SK-N-SH treated with all-trans-retinoic acid at 6 μM for 48 hours (cell line): ENCODE measurements at regions not wholly inside any gene's neighbourhood (a gene's known extent, or its start where the extent isn't known, plus 50 kb on each side); places are given as distances from the start of the nearest gene placed in this dataset.

ENCODE experiments used
- ATAC-seq: fragments of 200-7000 bp; cut with Tn5 transposase; 3 replicates; pipeline ENCODE4 v1.9.1; 2020; ENCODE audit warnings: mild to moderate bottlenecking, moderate library complexity
- ARNTL ChIP-seq: fragments of 450-650 bp; formaldehyde crosslinking; IDR thresholded peaks from 2 replicates; pipeline ENCODE4 v1.5.0; 2020; ENCODE audit warnings: low read depth, mild to moderate bottlenecking, moderate library complexity, borderline replicate concordance
- BACH2 ChIP-seq: fragments of 250-450 bp; sonication (Bioruptor Pico); IDR thresholded peaks from 2 replicates; pipeline ENCODE4 v1.9.0; 2021; ENCODE audit warnings: mild to moderate bottlenecking, borderline replicate concordance
- CREB5 ChIP-seq: fragments of 250-450 bp; sonication (Bioruptor Pico); IDR thresholded peaks from 2 replicates; pipeline ENCODE4 v1.5.1; 2020; ENCODE audit warnings: low read depth, mild to moderate bottlenecking, moderate library complexity
- CSDC2 ChIP-seq: fragments of 250-450 bp; sonication (Bioruptor Pico); IDR thresholded peaks from 2 replicates; pipeline ENCODE4 v1.5.0; 2020; ENCODE audit warnings: mild to moderate bottlenecking, moderate library complexity
- CSRNP3 ChIP-seq: fragments of 250-450 bp; sonication (Bioruptor Pico); IDR thresholded peaks from 2 replicates; pipeline ENCODE4 v1.5.1; 2021; ENCODE audit warnings: mild to moderate bottlenecking, moderate library complexity
- ESRRG ChIP-seq: fragments of 250-450 bp; sonication (Bioruptor Pico); IDR thresholded peaks from 2 replicates; pipeline ENCODE4 v1.6.1; 2021; ENCODE audit warnings: mild to moderate bottlenecking
- GLIS3 ChIP-seq: fragments of 250-450 bp; sonication (Bioruptor Pico); IDR thresholded peaks from 2 replicates; pipeline ENCODE4 v1.5.0; 2020; ENCODE audit warnings: mild to moderate bottlenecking, moderate library complexity
- ISL1 ChIP-seq: fragments of 250-450 bp; sonication (Bioruptor Pico); IDR thresholded peaks from 2 replicates; pipeline ENCODE4 v2.1.2; 2022; ENCODE audit warnings: mild to moderate bottlenecking, moderate library complexity
- OSR1 ChIP-seq: fragments of 250-450 bp; sonication (Bioruptor Pico); IDR thresholded peaks from 2 replicates; pipeline ENCODE4 v1.8.0; 2022; ENCODE audit warnings: moderate library complexity, mild to moderate bottlenecking, inconsistent platforms
- PATZ1 ChIP-seq: fragments of 250-450 bp; sonication (Bioruptor Pico); IDR thresholded peaks from 2 replicates; pipeline ENCODE4 v1.8.0; 2020; ENCODE audit warnings: mild to moderate bottlenecking, moderate library complexity, borderline replicate concordance
- PPARA ChIP-seq: fragments of 250-450 bp; sonication (Bioruptor Pico); IDR thresholded peaks from 2 replicates; pipeline ENCODE4 v1.5.0; 2020; ENCODE audit warnings: mild to moderate bottlenecking, borderline replicate concordance
- RARB ChIP-seq: fragments of 250-450 bp; sonication (Bioruptor Pico); IDR thresholded peaks from 2 replicates; pipeline ENCODE4 v1.8.0; 2021; ENCODE audit warnings: mild to moderate bottlenecking, moderate library complexity
- SNAI2 ChIP-seq: fragments of 250-450 bp; sonication (Bioruptor Pico); IDR thresholded peaks from 2 replicates; pipeline ENCODE4 v1.5.0; 2020; ENCODE audit warnings: mild to moderate bottlenecking, moderate library complexity
- TCF4 ChIP-seq: fragments of 250-450 bp; sonication (Bioruptor Pico); IDR thresholded peaks from 2 replicates; pipeline ENCODE4 v1.8.0; 2021; ENCODE audit warnings: mild to moderate bottlenecking, moderate library complexity, borderline replicate concordance
- TOX ChIP-seq: fragments of 250-450 bp; sonication (Bioruptor Pico); IDR thresholded peaks from 2 replicates; pipeline ENCODE4 v1.8.0; 2021; ENCODE audit warnings: mild to moderate bottlenecking, moderate library complexity, borderline replicate concordance
- TSHZ2 ChIP-seq: fragments of 250-450 bp; sonication (Bioruptor Pico); IDR thresholded peaks from 2 replicates; pipeline ENCODE4 v1.5.0; 2020; ENCODE audit warnings: mild to moderate bottlenecking, moderate library complexity
- ZC3H10 ChIP-seq: fragments of 250-450 bp; sonication (Bioruptor Pico); IDR thresholded peaks from 2 replicates; pipeline ENCODE4 v1.5.1; 2021; ENCODE audit warnings: mild to moderate bottlenecking, moderate library complexity
- ZFP3 ChIP-seq: fragments of 250-450 bp; sonication (Bioruptor Pico); IDR thresholded peaks from 2 replicates; pipeline ENCODE4 v1.5.0; 2020; ENCODE audit warnings: mild to moderate bottlenecking, moderate library complexity
- ZFP30 ChIP-seq: fragments of 450-650 bp; formaldehyde crosslinking; IDR thresholded peaks from 2 replicates; pipeline ENCODE4 v1.5.0; 2022; ENCODE audit warnings: mild to moderate bottlenecking, moderate library complexity
- ZNF565 ChIP-seq: fragments of 450-650 bp; formaldehyde crosslinking; conservative IDR thresholded peaks from 2 replicates; pipeline ENCODE4 v1.5.0; 2020; ENCODE audit warnings: low read depth, mild to moderate bottlenecking, moderate library complexity
- ZNF70 ChIP-seq: fragments of 450-650 bp; formaldehyde crosslinking; IDR thresholded peaks from 2 replicates; pipeline ENCODE4 v1.5.0; 2020; ENCODE audit warnings: mild to moderate bottlenecking, moderate library complexity
- ZNF8 ChIP-seq: fragments of 450-650 bp; formaldehyde crosslinking; IDR thresholded peaks from 2 replicates; pipeline ENCODE4 v1.5.0; 2020; ENCODE audit warnings: mild to moderate bottlenecking, moderate library complexity

GRCh38 chr20:6703047-6703446 lies 64.4 kb upstream of the BMP2 start:
- TF ChIP-seq ZC3H10 (no peak), BACH2 (no peak), ZNF70 (CRISPR knock-in tag) (no peak), ARNTL (CRISPR knock-in tag) (no peak), CREB5 (CRISPR knock-in tag) (no peak), ZFP3 (CRISPR knock-in tag) (no peak), ISL1 (CRISPR knock-in tag) (no peak), CSRNP3 (CRISPR knock-in tag) (no peak), PPARA (CRISPR knock-in tag) (no peak), SNAI2 (CRISPR knock-in tag) (no peak), ZFP30 (CRISPR knock-in tag) (no peak), ZNF8 (CRISPR knock-in tag) (no peak), GLIS3 (CRISPR knock-in tag) (no peak)
- no peak for ATAC-seq

- no peak for ATAC-seq
- TF ChIP-seq GLIS3 (CRISPR knock-in tag) (no peak), SNAI2 (CRISPR knock-in tag) (no peak), ZFP30 (CRISPR knock-in tag) (no peak), ARNTL (CRISPR knock-in tag) (no peak), ZFP3 (CRISPR knock-in tag) (no peak), ZC3H10 (no peak)
These were observed 65.3 kb upstream of the BMP2 start for GRCh38 chr20:6702144-6702543.

GRCh38 chr20:6700563-6701329 lies 66.7 kb upstream of the BMP2 start:
- ATAC-seq, result no peak
- TF ChIP-seq CREB5 (CRISPR knock-in tag) (no peak), ZNF565 (CRISPR knock-in tag) (no peak), PATZ1 (CRISPR knock-in tag) (no peak), CSRNP3 (CRISPR knock-in tag) (no peak), OSR1 (CRISPR knock-in tag) (no peak), RARB (CRISPR knock-in tag) (no peak), ESRRG (no peak), ZFP30 (CRISPR knock-in tag) (no peak), ISL1 (CRISPR knock-in tag) (no peak), TCF4 (CRISPR knock-in tag) (no peak), ZFP3 (CRISPR knock-in tag) (no peak), GLIS3 (CRISPR knock-in tag) (no peak), TSHZ2 (CRISPR knock-in tag) (no peak), PPARA (CRISPR knock-in tag) (no peak), TOX (CRISPR knock-in tag) (no peak), ZC3H10 (no peak), CSDC2 (CRISPR knock-in tag) (no peak), ARNTL (CRISPR knock-in tag) (no peak)
